ENCODE measurements at regions not wholly inside any gene's neighbourhood (a gene's known extent, or its start where the extent isn't known, plus 50 kb on each side); places are given as distances from the start of the nearest gene placed in this dataset.

GRCh38 chr3:94206291-94206690, 143.4 kb downstream of the NSUN3 start:
- FAIRE-seq (no peak), DNase-seq (ENCODE audit: low read depth) (no peak)
- no peak overlapping the region for H3K9ac ChIP-seq (ENCODE audit: low read length)
- H3K27me3 Mint-ChIP-seq (ENCODE audit: low read depth, unreplicated experiment): no peaks in the 10 kb centered on the region
- H3K4me1 Mint-ChIP-seq (ENCODE audit: low read depth, unreplicated experiment): no peaks in the 10 kb centered on the region
- H3K4me3 ChIP-seq (ENCODE audit: insufficient read depth, low read depth, low read length): no peak overlapping the region
- no peak overlapping the region for H3K4me3 Mint-ChIP-seq (ENCODE audit: unreplicated experiment)
- H3K9me3 Mint-ChIP-seq (ENCODE audit: unreplicated experiment): no peaks in the 10 kb centered on the region
- H3K9me3 ChIP-seq (ENCODE audit: insufficient read depth, low read depth, low read length): no peaks in the 10 kb centered on the region
- H3K36me3 Mint-ChIP-seq (ENCODE audit: low read depth, unreplicated experiment): no peaks in the 10 kb centered on the region
- H3K27me3 ChIP-seq (ENCODE audit: insufficient read depth, low read length): no peaks in the 10 kb centered on the region
- H3K27ac Mint-ChIP-seq (ENCODE audit: unreplicated experiment): no peak overlapping the region
- no peaks in the 10 kb centered on the region for H3K36me3 ChIP-seq (ENCODE audit: insufficient read depth, low read length)
- no peaks in the 10 kb centered on the region for H3K4me1 ChIP-seq (ENCODE audit: insufficient read depth, low read length)
- no peaks in the 10 kb centered on the region for H4K20me1 ChIP-seq (ENCODE audit: insufficient read depth, low read length)
- TF ChIP-seq CTCF (IDR thresholded peaks at IDR 0.05; ENCODE audit: insufficient read depth, low read depth, low read length) (no peak), EZH2 (IDR thresholded peaks at IDR 0.05; ENCODE audit: insufficient read depth, low read length) (no peak)
- no peak overlapping the region for H2AFZ ChIP-seq (ENCODE audit: low read depth, low read length)
- no peak overlapping the region for H3K4me2 ChIP-seq (ENCODE audit: low read length)
- no peaks in the 10 kb centered on the region for H3K79me2 ChIP-seq (ENCODE audit: insufficient read depth, low read length)
- no peak overlapping the region for H3K27ac ChIP-seq (ENCODE audit: low read depth, low read length)

GRCh38 chr3:94210256-94210655, 147.4 kb downstream of the NSUN3 start:
- no peak overlapping the region for H2AFZ ChIP-seq (ENCODE audit: low read depth, low read length)
- no peak for FAIRE-seq
- no peak for DNase-seq (ENCODE audit: low read depth)
- H3K79me2 ChIP-seq (ENCODE audit: insufficient read depth, low read length): no peaks in the 10 kb centered on the region
- no peaks in the 10 kb centered on the region for H4K20me1 ChIP-seq (ENCODE audit: insufficient read depth, low read length)
- no peak overlapping the region for H3K27ac Mint-ChIP-seq (ENCODE audit: unreplicated experiment)
- no peak overlapping the region for H3K4me2 ChIP-seq (ENCODE audit: low read length)
- no peaks in the 10 kb centered on the region for H3K9me3 ChIP-seq (ENCODE audit: insufficient read depth, low read depth, low read length)
- no peak overlapping the region for H3K9ac ChIP-seq (ENCODE audit: low read length)
- no peak overlapping the region for H3K4me3 ChIP-seq (ENCODE audit: insufficient read depth, low read depth, low read length)
- no peaks in the 10 kb centered on the region for H3K36me3 Mint-ChIP-seq (ENCODE audit: low read depth, unreplicated experiment)
- no peak for TF ChIP-seq EZH2 (IDR thresholded peaks at IDR 0.05; ENCODE audit: insufficient read depth, low read length)
- TF ChIP-seq CTCF (IDR thresholded peaks at IDR 0.05; ENCODE audit: insufficient read depth, low read depth, low read length): no peak
- no peaks in the 10 kb centered on the region for H3K4me1 Mint-ChIP-seq (ENCODE audit: low read depth, unreplicated experiment)
- H3K27me3 Mint-ChIP-seq (ENCODE audit: low read depth, unreplicated experiment): no peaks in the 10 kb centered on the region
- H3K4me3 Mint-ChIP-seq (ENCODE audit: unreplicated experiment): no peak overlapping the region
- no peak overlapping the region for H3K27ac ChIP-seq (ENCODE audit: low read depth, low read length)
- peaks cover 4% of the 10 kb centered on the region for H3K9me3 Mint-ChIP-seq (ENCODE audit: unreplicated experiment)
- no peaks in the 10 kb centered on the region for H3K4me1 ChIP-seq (ENCODE audit: insufficient read depth, low read length)
- H3K27me3 ChIP-seq (ENCODE audit: insufficient read depth, low read length): no peaks in the 10 kb centered on the region
- H3K36me3 ChIP-seq (ENCODE audit: insufficient read depth, low read length): no peaks in the 10 kb centered on the region

- H3K27ac ChIP-seq (ENCODE audit: low read depth, low read length): no peak overlapping the region
- peaks cover 2% of the 10 kb centered on the region for H3K4me1 Mint-ChIP-seq (ENCODE audit: low read depth, unreplicated experiment)
- no peaks in the 10 kb centered on the region for H3K36me3 Mint-ChIP-seq (ENCODE audit: low read depth, unreplicated experiment)
- H3K9me3 Mint-ChIP-seq (ENCODE audit: unreplicated experiment): peaks cover 2% of the 10 kb centered on the region
- FAIRE-seq (no peak), DNase-seq (ENCODE audit: low read depth) (no peak)
- H3K9ac ChIP-seq (ENCODE audit: low read length): no peak overlapping the region
- no peak overlapping the region for H3K27ac Mint-ChIP-seq (ENCODE audit: unreplicated experiment)
- no peaks in the 10 kb centered on the region for H3K27me3 Mint-ChIP-seq (ENCODE audit: low read depth, unreplicated experiment)
- H4K20me1 ChIP-seq (ENCODE audit: insufficient read depth, low read length): no peaks in the 10 kb centered on the region
- H3K27me3 ChIP-seq (ENCODE audit: insufficient read depth, low read length): no peaks in the 10 kb centered on the region
- TF ChIP-seq CTCF (IDR thresholded peaks at IDR 0.05; ENCODE audit: insufficient read depth, low read depth, low read length) (no peak), EZH2 (IDR thresholded peaks at IDR 0.05; ENCODE audit: insufficient read depth, low read length) (no peak)
- no peaks in the 10 kb centered on the region for H3K36me3 ChIP-seq (ENCODE audit: insufficient read depth, low read length)
- no peak overlapping the region for H3K4me3 Mint-ChIP-seq (ENCODE audit: unreplicated experiment)
- H2AFZ ChIP-seq (ENCODE audit: low read depth, low read length): no peak overlapping the region
- no peak overlapping the region for H3K4me3 ChIP-seq (ENCODE audit: insufficient read depth, low read depth, low read length)
- H3K4me2 ChIP-seq (ENCODE audit: low read length): no peak overlapping the region
- H3K79me2 ChIP-seq (ENCODE audit: insufficient read depth, low read length): no peaks in the 10 kb centered on the region
- no peaks in the 10 kb centered on the region for H3K4me1 ChIP-seq (ENCODE audit: insufficient read depth, low read length)
- H3K9me3 ChIP-seq (ENCODE audit: insufficient read depth, low read depth, low read length): no peaks in the 10 kb centered on the region
These were observed 154.5 kb downstream of the NSUN3 start for GRCh38 chr3:94217406-94217805.

All from astrocyte (in vitro differentiated cells and primary cell).